Naive B cell (primary cell): ENCODE measurements at regions not wholly inside any gene's neighbourhood (a gene's known extent, or its start where the extent isn't known, plus 50 kb on each side); places are given as distances from the start of the nearest gene placed in this dataset.

Experiments used
- ATAC-seq, 2 donors: fragments of 150-1000 bp; cut with Tn5 transposase; 2 replicates each; pipeline ENCODE4 v1.10.0; 2021; ENCODE audit warnings: low read depth in 2 of 2, mild to moderate bottlenecking in 2 of 2, moderate library complexity in 2 of 2
- DNase-seq: peaks from one replicate; pipeline ENCODE4 v3.0.0; 2022
- H3K27ac Mint-ChIP-seq, 6 donors: one replicate each; pipeline ENCODE4 v1.8.0; 2020 to 2022; ENCODE audit warnings: mild to moderate bottlenecking in 6 of 6, mixed read lengths in 6 of 6, moderate library complexity in 5 of 6, inconsistent platforms in 2 of 6
- H3K27me3 Mint-ChIP-seq, 3 donors: one replicate each; pipeline ENCODE4 v1.8.0; 2021 to 2022; ENCODE audit warnings: mixed read lengths in 3 of 3, mild to moderate bottlenecking in 1 of 3
- H3K36me3 Mint-ChIP-seq, 2 donors: one replicate each; pipeline ENCODE4 v1.8.0; 2020 to 2022; ENCODE audit warnings: mixed read lengths in 2 of 2, inconsistent platforms in 1 of 2, mild to moderate bottlenecking in 1 of 2
- H3K4me1 Mint-ChIP-seq, 3 donors: one replicate each; pipeline ENCODE4 v1.8.0; 2020 to 2022; ENCODE audit warnings: mixed read lengths in 3 of 3, inconsistent platforms in 1 of 3, mild to moderate bottlenecking in 1 of 3, moderate library complexity in 1 of 3
- H3K4me3 Mint-ChIP-seq, 8 donors: one replicate each; pipeline ENCODE4 v1.8.0; 2020 to 2022; ENCODE audit warnings: mild to moderate bottlenecking in 8 of 8, mixed read lengths in 8 of 8, moderate library complexity in 8 of 8, inconsistent platforms in 2 of 8
- H3K9me3 Mint-ChIP-seq, 7 donors: one replicate each; pipeline ENCODE4 v1.8.0; 2020 to 2022; ENCODE audit warnings: mixed read lengths in 7 of 7, mild to moderate bottlenecking in 5 of 7, inconsistent platforms in 2 of 7, moderate library complexity in 1 of 7

DNA sequence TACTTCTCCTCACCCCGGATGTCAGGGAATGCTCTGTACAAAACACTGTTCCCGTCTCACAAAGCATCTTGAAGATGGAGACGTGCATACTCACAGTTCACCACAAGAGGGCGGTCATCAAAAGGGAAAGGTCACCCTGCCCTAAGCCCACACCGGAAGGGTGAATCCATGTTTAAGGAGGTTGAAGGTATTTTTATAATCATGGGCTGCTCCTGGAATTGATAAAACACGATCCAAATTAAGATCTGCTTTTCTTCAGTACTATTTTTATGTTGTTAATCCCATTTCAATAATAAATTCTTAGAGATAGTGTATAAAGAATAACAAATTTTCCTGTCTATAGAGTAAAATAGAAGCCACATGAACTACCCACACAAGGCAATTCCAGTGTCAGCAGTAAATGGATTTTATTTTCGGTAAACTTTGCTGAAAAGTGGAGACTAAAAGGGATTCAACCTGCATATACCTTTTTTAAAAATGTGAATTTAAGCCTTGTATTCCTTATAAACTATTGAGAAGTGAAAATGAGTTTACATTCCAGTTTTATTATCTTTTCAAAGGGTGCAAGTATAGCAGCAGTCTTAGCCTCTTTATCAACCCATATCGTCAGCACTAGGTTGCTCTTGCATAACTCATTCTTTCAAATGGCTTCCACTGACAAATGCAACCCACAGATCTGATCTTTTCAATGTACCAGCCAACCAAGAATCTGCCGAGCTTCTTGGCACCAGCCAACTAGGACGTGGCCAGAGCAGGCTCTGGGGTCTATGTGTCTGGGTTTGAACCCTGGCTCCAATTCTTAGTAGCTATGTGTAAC lies 79.7 kb upstream of the MBOAT1 start:
- Mint-ChIP-seq H3K36me3 (no peaks in the 10 kb centered on the region), H3K27me3 (peaks cover 0 to 4% (median 0%) of the 10 kb centered on the region in 3 donors), H3K4me3 (peak overlapping the region in 1 of 8 donors; percentile 25), H3K4me1 (peaks cover 5 to 6% (median 5%) of the 10 kb centered on the region in 3 donors), H3K27ac (peak overlapping the region in 2 of 6 donors; percentile 4 to 58), H3K9me3 (no peaks in the 10 kb centered on the region)
- ATAC-seq, result peak; percentile 61 to 77
- peak; percentile 45 for DNase-seq

- DNase-seq, result no peak
Observed at GRCh38 chr6:20292905-20293304, 80.6 kb upstream of the MBOAT1 start.

DNA sequence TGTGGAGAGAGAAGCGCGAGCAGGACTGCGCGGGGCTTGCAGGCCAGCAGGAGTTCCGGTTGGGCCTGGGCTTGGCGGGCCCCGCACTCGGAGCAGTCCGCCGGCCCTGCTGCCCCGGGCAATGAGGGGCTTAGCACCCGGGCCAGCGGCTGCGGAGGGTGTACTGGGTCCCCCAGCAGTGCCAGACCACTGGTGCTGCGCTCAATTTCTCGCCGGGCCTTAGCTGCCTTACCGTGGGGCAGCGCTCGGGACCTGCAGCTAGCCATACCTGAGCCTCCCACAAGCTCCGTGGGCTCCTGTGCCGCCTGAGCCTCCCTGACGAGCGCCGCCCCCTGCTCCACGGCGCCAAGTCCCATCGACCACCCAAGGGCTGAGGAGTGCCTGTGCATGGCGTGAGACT lies 89.0 kb upstream of the MBOAT1 start:
- Mint-ChIP-seq H3K9me3 (no peaks in the 10 kb centered on the region), H3K36me3 (no peaks in the 10 kb centered on the region), H3K27me3 (peaks cover 5 to 16% (median 13%) of the 10 kb centered on the region in 3 donors), H3K4me1 (no peaks in the 10 kb centered on the region), H3K27ac (no peak overlapping the region), H3K4me3 (no peak overlapping the region)
- DNase-seq, result no peak
- ATAC-seq, result no peak

More at GRCh38 chr6:20292905-20293304, 80.6 kb upstream of the MBOAT1 start:
- Mint-ChIP-seq H3K27me3 (peaks cover 0 to 5% (median 0%) of the 10 kb centered on the region in 3 donors), H3K4me1 (peaks cover 5 to 6% (median 5%) of the 10 kb centered on the region in 3 donors), H3K36me3 (no peaks in the 10 kb centered on the region), H3K9me3 (no peaks in the 10 kb centered on the region), H3K4me3 (no peak overlapping the region), H3K27ac (no peak overlapping the region)
- no peak for ATAC-seq

DNA sequence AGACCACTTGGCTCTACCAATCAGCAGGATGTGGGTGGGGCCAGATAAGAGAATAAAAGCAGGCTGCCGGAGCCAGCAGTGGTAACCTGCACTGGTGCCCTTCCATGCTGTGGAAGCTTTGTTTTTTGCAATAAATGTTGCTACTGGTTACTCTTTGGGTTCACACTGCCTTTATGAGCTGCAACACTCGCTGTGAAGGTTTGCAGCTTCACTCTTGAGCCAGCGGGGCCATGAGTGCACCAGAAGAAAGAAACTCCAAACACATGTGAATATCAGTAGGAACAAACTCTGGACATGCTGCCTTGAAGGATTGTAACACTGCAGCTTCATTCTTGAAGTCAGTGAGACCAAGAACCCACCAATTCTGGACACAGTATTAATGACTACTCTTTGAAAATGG lies 89.9 kb upstream of the MBOAT1 start:
- Mint-ChIP-seq H3K27ac (no peak overlapping the region), H3K4me3 (no peak overlapping the region), H3K27me3 (peaks cover 5 to 16% (median 13%) of the 10 kb centered on the region in 3 donors), H3K4me1 (no peaks in the 10 kb centered on the region), H3K36me3 (no peaks in the 10 kb centered on the region), H3K9me3 (no peaks in the 10 kb centered on the region)
- ATAC-seq (no peak), DNase-seq (no peak)

DNA sequence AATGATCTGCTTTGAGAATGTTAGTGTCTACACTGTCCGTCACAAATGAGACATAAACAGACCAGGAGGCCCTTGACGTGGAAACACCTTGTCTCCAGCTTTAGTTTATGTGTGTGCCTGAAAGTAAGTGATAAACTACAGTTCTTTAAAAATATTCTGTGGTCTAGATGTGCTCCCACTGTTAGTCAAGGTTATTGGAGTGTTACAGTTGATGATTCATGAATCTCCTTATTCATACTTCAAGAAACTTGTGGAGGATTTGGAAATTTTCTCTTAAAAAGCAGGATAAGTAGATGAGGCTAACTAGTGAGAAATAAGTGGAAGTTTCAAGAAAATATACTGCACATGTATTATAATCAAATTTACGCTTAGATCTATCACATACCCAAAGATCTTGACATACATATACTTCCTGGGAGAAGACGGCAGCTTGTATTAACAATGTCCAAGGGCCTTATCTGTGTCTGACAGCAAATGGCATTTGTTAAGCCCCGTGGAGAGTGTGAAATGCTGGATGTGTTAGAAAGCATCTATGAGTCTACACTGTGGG lies 90.5 kb upstream of the MBOAT1 start:
- Mint-ChIP-seq H3K27ac (no peak overlapping the region), H3K27me3 (peaks cover 5 to 16% (median 13%) of the 10 kb centered on the region in 3 donors), H3K9me3 (no peaks in the 10 kb centered on the region), H3K36me3 (no peaks in the 10 kb centered on the region), H3K4me3 (no peak overlapping the region), H3K4me1 (no peaks in the 10 kb centered on the region)
- ATAC-seq (no peak), DNase-seq (no peak)

GRCh38 chr6:20306491-20306890 lies 94.2 kb upstream of the MBOAT1 start:
- no peak for DNase-seq
- Mint-ChIP-seq H3K4me3 (no peak overlapping the region), H3K27ac (peak overlapping the region in 1 of 6 donors; percentile 39), H3K27me3 (peaks cover 12 to 24% (median 22%) of the 10 kb centered on the region in 3 donors), H3K4me1 (no peaks in the 10 kb centered on the region), H3K9me3 (peaks cover 0 to 8% (median 5%) of the 10 kb centered on the region in 7 donors), H3K36me3 (peaks cover 3 to 5% of the 10 kb centered on the region in 2 donors)
- no peak for ATAC-seq

DNA sequence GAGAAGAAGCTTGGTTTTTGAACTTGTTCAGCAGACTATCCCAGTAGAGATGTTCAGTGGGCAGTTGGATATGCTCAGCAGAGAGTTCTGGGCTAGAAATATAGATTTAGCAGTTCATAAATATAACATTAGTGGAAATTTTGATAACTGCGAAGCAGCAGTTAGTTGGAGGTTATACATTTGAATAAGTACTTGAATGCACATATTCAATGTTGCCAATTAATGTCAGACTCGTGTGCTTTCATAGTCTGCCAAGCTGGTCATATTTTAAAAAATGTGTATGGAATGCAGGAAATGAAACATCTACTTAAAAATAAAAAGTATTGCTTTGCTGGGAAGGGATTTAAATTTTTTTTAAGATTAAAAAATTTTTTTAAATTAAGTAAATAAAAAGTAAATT lies 92.5 kb upstream of the E2F3 start:
- ATAC-seq, result no peak
- H3K4me3 Mint-ChIP-seq, result no peak overlapping the region

DNA sequence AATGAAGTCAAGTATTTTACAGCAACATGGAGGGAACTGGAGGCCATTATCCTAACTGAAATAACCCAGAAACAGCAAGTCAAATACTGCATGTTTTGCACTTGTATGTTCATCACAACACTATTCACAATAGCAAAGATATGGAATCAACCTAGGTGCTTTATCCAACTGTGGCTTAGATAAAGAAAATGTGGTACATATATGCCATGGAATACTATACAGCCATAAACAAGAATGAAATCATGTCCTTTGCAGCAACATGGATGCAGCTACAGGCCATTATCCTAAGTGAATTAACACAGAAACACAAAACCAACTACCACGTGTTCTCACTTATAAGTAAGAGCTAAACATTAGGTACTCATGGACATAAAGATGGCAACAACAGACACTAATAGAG lies 91.5 kb upstream of the E2F3 start:
- Mint-ChIP-seq H3K36me3 (peaks cover 3 to 5% of the 10 kb centered on the region in 2 donors), H3K9me3 (peaks cover 0 to 8% (median 5%) of the 10 kb centered on the region in 7 donors), H3K4me1 (no peaks in the 10 kb centered on the region), H3K4me3 (no peak overlapping the region), H3K27me3 (peaks cover 21 to 34% (median 28%) of the 10 kb centered on the region in 3 donors), H3K27ac (no peak overlapping the region)
- no peak for DNase-seq
- no peak for ATAC-seq

More for the DNA sequence above, 92.5 kb upstream of the E2F3 start:
- Mint-ChIP-seq H3K36me3 (peaks cover 3 to 5% of the 10 kb centered on the region in 2 donors), H3K27ac (no peak overlapping the region), H3K27me3 (peaks cover 23 to 32% (median 24%) of the 10 kb centered on the region in 3 donors), H3K9me3 (peaks cover 0 to 8% (median 5%) of the 10 kb centered on the region in 7 donors), H3K4me1 (no peaks in the 10 kb centered on the region)
- no peak for DNase-seq

DNA sequence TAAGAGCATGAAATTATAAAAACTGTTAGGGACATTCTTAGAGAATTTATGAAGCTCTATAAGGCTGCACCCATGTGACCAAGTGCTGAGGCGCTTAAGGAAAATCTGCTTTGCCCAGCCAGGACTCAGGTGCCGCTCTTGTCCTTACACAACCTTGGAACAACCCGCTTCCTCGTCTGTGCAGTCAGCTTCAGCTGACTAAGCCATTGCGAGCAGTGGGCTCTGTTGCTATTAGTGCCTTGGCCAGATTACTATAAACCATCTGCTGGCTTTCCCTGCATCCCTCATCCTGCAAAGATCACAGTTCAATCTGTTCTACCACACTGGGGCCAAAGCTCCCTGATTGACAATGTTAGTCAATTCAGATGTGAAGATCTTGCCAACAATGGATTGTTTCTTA lies 89.1 kb upstream of the E2F3 start:
- H3K27ac Mint-ChIP-seq, result no peak overlapping the region
- peaks cover 0 to 8% (median 5%) of the 10 kb centered on the region in 7 donors for H3K9me3 Mint-ChIP-seq
- H3K27me3 Mint-ChIP-seq, result peaks cover 21 to 36% (median 28%) of the 10 kb centered on the region in 3 donors
- no peak overlapping the region for H3K4me3 Mint-ChIP-seq
- H3K36me3 Mint-ChIP-seq, result peaks cover 3 to 5% of the 10 kb centered on the region in 2 donors
- ATAC-seq, result no peak
- H3K4me1 Mint-ChIP-seq, result no peaks in the 10 kb centered on the region
- no peak for DNase-seq

DNA sequence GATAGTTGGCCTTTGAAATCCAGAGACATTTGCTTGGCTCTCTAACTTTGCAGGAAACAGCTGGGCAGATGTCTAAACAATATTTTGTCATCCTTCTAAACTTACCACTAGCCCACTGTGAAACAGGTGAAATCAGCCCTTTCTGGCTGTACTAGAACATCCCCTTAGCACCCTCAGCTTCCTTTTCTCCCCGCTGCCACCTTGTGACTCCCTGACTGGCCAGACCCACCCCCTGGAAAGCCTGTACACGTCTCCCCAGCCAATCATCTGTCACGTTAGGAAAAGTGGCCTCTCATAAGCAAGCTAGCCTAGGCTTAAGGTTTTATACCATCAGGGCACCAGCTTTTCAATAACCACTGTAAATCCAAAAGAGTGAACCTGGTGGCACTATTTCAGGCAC lies 88.6 kb upstream of the E2F3 start:
- DNase-seq, result no peak
- H3K27ac Mint-ChIP-seq, result peak overlapping the region in 1 of 6 donors; percentile 34
- peaks cover under 1 to 8% (median 6%) of the 10 kb centered on the region in 7 donors for H3K9me3 Mint-ChIP-seq
- H3K36me3 Mint-ChIP-seq, result peaks cover 3 to 5% of the 10 kb centered on the region in 2 donors
- peaks cover 21 to 36% (median 28%) of the 10 kb centered on the region in 3 donors for H3K27me3 Mint-ChIP-seq
- no peak for ATAC-seq
- no peak overlapping the region for H3K4me3 Mint-ChIP-seq
- H3K4me1 Mint-ChIP-seq, result no peaks in the 10 kb centered on the region

- no peak overlapping the region for H3K27ac Mint-ChIP-seq
- peaks cover 3 to 5% of the 10 kb centered on the region in 2 donors for H3K36me3 Mint-ChIP-seq
- no peak for DNase-seq
- no peak for ATAC-seq
- H3K27me3 Mint-ChIP-seq, result peaks cover 16 to 28% (median 19%) of the 10 kb centered on the region in 3 donors
- H3K9me3 Mint-ChIP-seq, result peaks cover 5 to 11% (median 8%) of the 10 kb centered on the region in 7 donors
- no peak overlapping the region for H3K4me3 Mint-ChIP-seq
- peaks cover 0 to 3% (median 0%) of the 10 kb centered on the region in 3 donors for H3K4me1 Mint-ChIP-seq
Observed at GRCh38 chr6:20313960-20314530, 87.6 kb upstream of the E2F3 start.

DNA sequence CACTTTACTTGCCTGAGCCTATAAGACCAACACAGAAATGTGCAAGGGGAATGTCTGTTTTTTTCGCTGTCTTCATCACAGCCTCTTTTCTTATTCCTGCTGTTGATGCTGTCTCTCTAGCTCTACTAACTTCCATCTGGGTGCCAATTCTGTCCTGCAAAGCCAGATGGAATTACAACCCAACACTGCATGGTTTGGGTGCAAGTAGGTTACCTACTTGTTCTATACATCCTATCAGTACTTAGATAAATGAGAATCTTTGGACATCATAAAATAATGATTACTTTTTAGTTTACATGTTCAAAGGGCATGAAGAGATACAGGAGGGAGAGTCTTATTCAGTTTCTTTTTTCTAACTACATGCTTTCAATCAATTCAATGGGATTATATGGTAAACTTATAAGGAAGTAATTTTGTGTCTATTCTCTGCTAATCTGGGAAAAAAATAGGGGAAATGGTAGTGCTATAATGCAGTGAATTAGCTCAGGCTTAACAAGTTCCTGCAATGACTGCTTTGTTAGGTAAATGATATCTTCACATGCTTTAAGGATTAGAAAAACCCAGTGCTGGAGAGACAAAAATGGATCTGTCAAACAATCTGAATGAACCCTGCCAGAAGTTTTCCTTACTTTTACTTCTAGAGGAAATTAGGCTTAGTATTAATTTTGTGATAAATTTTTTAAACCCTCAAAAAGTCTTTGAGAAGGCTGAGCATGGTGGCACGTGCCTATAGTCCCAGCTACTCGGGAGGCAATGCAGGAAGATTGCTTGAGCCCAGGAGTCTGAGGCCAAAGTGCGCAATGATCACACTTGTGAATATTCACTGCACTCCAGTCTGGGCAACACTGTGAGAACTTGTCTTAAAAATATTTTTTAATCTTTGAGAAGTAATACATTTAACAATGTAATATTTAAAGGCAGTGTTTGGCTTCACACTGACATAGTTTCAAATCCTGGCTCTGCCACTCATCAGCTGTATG lies 86.5 kb upstream of the E2F3 start:
- no peak for DNase-seq
- Mint-ChIP-seq H3K4me3 (no peak overlapping the region), H3K4me1 (peaks cover 5 to 10% (median 9%) of the 10 kb centered on the region in 3 donors), H3K9me3 (peaks cover 4 to 18% (median 9%) of the 10 kb centered on the region in 7 donors), H3K27ac (peak overlapping the region in 1 of 6 donors; percentile 23), H3K27me3 (peaks cover 13 to 26% (median 16%) of the 10 kb centered on the region in 3 donors), H3K36me3 (peaks cover 2 to 3% of the 10 kb centered on the region in 2 donors)
- ATAC-seq, result no peak

GRCh38 chr6:20317430-20317829 lies 84.2 kb upstream of the E2F3 start:
- H3K27ac Mint-ChIP-seq, result no peak overlapping the region
- no peak for DNase-seq

More at GRCh38 chr6:20317430-20317829, 84.2 kb upstream of the E2F3 start:
- ATAC-seq, result no peak
- peaks cover 13 to 20% (median 13%) of the 10 kb centered on the region in 3 donors for H3K27me3 Mint-ChIP-seq
- no peaks in the 10 kb centered on the region for H3K36me3 Mint-ChIP-seq
- no peak overlapping the region for H3K4me3 Mint-ChIP-seq
- peaks cover 9 to 16% (median 16%) of the 10 kb centered on the region in 3 donors for H3K4me1 Mint-ChIP-seq
- H3K9me3 Mint-ChIP-seq, result peaks cover 0 to 14% (median 7%) of the 10 kb centered on the region in 7 donors
